HG02623 (cell line): ENCODE measurements at regions not wholly inside any gene's neighbourhood (a gene's known extent, or its start where the extent isn't known, plus 50 kb on each side); places are given as distances from the start of the nearest gene placed in this dataset.

Experiments used
- ATAC-seq: cut with Tn5 transposase; IDR thresholded peaks from one replicate; pipeline ENCODE4 v1.9.1; 2021; ENCODE audit warnings: moderate library complexity; ENCODE audit not compliant: unreplicated experiment

GRCh38 chr2:189364607-189365006 lies 76.7 kb upstream of the WDR75 start:
- no peak for ATAC-seq

GRCh38 chr2:189366349-189366748 lies 74.9 kb upstream of the WDR75 start:
- no peak for ATAC-seq

GRCh38 chr2:189367343-189367742 lies 73.9 kb upstream of the WDR75 start:
- ATAC-seq: no peak

GRCh38 chr2:189369566-189369965 lies 71.7 kb upstream of the WDR75 start:
- ATAC-seq: no peak

GRCh38 chr2:189370719-189371118 lies 70.6 kb upstream of the WDR75 start:
- ATAC-seq: no peak

- no peak for ATAC-seq
These were observed 68.5 kb upstream of the WDR75 start for GRCh38 chr2:189372688-189373257.

- ATAC-seq: no peak
These were observed 66.8 kb upstream of the WDR75 start for GRCh38 chr2:189374481-189374880.

GRCh38 chr2:189375842-189376241 lies 65.4 kb upstream of the WDR75 start:
- ATAC-seq: no peak

GRCh38 chr2:189379287-189379630 lies 62.0 kb upstream of the WDR75 start:
- no peak for ATAC-seq

GRCh38 chr2:189379731-189380261 lies 61.5 kb upstream of the WDR75 start:
- ATAC-seq: no peak

- no peak for ATAC-seq
These were observed 58.6 kb upstream of the WDR75 start for GRCh38 chr2:189382668-189383067.

- no peak for ATAC-seq
These were observed 54.5 kb upstream of the WDR75 start for GRCh38 chr2:189386741-189387140.

GRCh38 chr2:189391201-189391600 lies 50.1 kb upstream of the WDR75 start:
- no peak for ATAC-seq
